Amygdala (tissue), 56 donors: ENCODE measurements at regions not wholly inside any gene's neighbourhood (a gene's known extent, or its start where the extent isn't known, plus 50 kb on each side); places are given as distances from the start of the nearest gene placed in this dataset.

ENCODE experiments used
- DNase-seq, 56 donors: peaks; one replicate each; lab custom pipeline; 2025; lab: John Stamatoyannopoulos, UW

- DNase-seq, result no peak
Measured at GRCh38 chr10:10587744-10588393, 429.8 kb upstream of the CELF2 start.

GRCh38 chr10:10589540-10590303, 427.9 kb upstream of the CELF2 start:
- DNase-seq, result no peak

GRCh38 chr10:10591715-10592341, 425.8 kb upstream of the CELF2 start:
- DNase-seq, result no peak

- peak in 12 of 56 donors; percentile 2 to 48 (median 11) for DNase-seq
Measured at GRCh38 chr10:10596256-10596655, 421.4 kb upstream of the CELF2 start.

- DNase-seq, result no peak
Measured at GRCh38 chr10:10598297-10598696, 419.4 kb upstream of the CELF2 start.

- DNase-seq, result no peak
Measured at GRCh38 chr10:10600004-10600403, 417.7 kb upstream of the CELF2 start.

GRCh38 chr10:10605551-10606081, 412.1 kb upstream of the CELF2 start:
- no peak for DNase-seq

- peak in 23 of 56 donors; percentile 2 to 59 (median 18) for DNase-seq
Measured at GRCh38 chr10:10609379-10609955, 408.2 kb upstream of the CELF2 start.

- DNase-seq, result no peak
Measured at GRCh38 chr10:10610171-10610570, 407.5 kb upstream of the CELF2 start.

- no peak for DNase-seq
Measured at GRCh38 chr10:10612151-10612550, 405.5 kb upstream of the CELF2 start.

- no peak for DNase-seq
Measured at GRCh38 chr10:10613656-10614244, 403.9 kb upstream of the CELF2 start.

- no peak for DNase-seq
Measured at GRCh38 chr10:10617686-10618085, 400.0 kb upstream of the CELF2 start.

- DNase-seq, result no peak
Measured at GRCh38 chr10:10618139-10618538, 399.5 kb upstream of the CELF2 start.

- DNase-seq, result no peak
Measured at GRCh38 chr10:10623958-10624566, 393.6 kb upstream of the CELF2 start.

- DNase-seq, result no peak
Measured at GRCh38 chr10:10624567-10624962, 393.1 kb upstream of the CELF2 start.

GRCh38 chr10:10625491-10625890, 392.2 kb upstream of the CELF2 start:
- DNase-seq, result no peak

GRCh38 chr10:10626734-10627133, 390.9 kb upstream of the CELF2 start:
- no peak for DNase-seq

- no peak for DNase-seq
Measured at GRCh38 chr10:10627414-10627813, 390.3 kb upstream of the CELF2 start.

- no peak for DNase-seq
Measured at GRCh38 chr10:10629512-10629911, 388.2 kb upstream of the CELF2 start.

GRCh38 chr10:10630281-10630680, 387.4 kb upstream of the CELF2 start:
- DNase-seq, result no peak
